GM18861 (cell line): ENCODE measurements at regions not wholly inside any gene's neighbourhood (a gene's known extent, or its start where the extent isn't known, plus 50 kb on each side); places are given as distances from the start of the nearest gene placed in this dataset.

Source experiments
- ATAC-seq: cut with Tn5 transposase; IDR thresholded peaks from one replicate; pipeline ENCODE4 v1.9.1; 2021; ENCODE audit not compliant: unreplicated experiment

DNA sequence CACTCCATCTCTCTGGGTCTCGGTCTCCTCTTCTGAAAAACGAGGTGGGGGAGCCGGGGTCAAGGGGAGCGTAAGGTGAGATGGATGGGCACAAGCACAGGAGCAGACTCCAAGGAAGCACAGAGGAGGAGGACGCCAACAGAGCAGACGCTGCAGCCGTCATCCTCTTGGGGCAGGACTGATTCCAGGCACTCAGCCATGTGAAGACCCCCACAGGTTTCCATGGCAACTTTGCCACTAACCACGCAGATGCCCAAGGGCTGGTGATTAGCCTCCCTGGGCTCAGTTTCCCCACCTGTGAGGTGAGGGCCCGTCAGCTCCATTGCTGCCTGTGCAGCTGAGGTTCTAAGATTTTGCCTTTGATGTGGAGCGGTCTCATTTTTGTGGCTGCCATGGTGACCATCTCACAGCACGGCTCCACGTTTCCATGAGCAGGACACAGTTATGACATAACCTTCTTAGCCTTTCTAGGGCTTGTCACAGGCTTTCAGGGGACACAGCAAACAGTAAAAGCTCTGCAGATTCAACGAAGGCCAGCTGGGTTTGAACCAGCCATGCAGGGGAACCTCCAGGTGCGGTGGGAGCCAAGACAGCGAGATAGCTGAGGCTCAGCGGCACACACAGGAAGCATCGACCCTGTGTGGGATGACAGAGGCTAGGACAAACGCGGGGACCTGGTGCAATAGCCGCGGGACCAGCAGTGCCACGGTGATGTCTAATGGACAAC lies 170.3 kb downstream of the NUP210 start:
- ATAC-seq, result no peak

DNA sequence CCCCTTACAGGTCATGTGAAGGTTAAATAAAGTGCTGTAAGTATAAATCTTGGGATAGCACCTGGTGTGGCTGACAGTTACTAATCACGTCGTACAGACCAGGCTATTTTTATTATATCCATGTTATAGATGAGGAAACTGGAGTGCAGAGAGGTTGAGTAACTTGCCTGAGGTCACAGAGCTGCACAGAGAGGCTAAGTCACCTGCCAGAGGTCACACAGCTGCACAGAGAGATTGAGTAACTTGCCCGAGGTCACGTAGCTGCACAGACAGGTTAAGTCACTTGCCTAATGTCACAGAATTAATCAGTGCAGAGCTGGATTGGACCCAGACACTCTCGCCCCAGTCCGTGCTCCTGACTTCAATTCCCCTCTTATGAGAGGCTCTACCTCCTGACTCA lies 171.5 kb downstream of the NUP210 start:
- no peak for ATAC-seq

DNA sequence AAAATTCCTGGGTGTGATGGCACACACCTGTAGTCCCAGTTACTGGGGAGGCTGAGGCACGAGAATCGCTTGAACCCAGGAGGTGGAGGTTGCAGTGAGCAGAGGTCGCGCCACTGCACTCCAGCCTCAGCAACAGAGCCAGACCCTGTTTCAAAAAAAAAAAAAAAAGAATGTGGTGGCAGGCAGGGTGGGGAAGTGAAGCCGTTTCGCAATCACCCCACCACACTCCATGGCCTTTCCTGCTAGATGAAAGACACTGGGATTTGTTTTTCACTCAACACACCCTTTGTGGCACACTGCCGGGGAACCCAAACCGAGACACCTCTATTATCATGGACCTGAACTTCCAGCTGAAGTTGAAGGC lies 172.4 kb upstream of the IQSEC1 start:
- no peak for ATAC-seq

DNA sequence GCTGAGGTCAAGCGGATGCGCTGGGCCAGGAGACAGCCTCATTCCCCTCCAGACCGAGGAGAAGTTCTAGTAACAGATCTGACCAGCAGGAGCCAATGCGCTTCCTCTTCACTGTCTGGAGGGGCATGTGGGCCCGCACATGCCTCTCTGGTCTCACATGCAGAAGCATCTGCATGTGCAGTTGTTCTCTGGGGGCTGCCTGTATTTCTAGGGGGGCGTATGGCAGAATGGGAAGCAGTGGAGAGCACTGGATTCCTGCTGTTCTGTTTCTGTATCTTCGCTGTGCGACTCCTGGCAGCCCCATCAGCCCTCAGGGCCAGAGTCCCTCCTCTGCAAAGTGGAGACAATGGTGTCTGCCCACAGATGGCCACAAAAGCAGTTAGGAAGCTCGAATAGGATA lies 170.4 kb upstream of the IQSEC1 start:
- no peak for ATAC-seq

DNA sequence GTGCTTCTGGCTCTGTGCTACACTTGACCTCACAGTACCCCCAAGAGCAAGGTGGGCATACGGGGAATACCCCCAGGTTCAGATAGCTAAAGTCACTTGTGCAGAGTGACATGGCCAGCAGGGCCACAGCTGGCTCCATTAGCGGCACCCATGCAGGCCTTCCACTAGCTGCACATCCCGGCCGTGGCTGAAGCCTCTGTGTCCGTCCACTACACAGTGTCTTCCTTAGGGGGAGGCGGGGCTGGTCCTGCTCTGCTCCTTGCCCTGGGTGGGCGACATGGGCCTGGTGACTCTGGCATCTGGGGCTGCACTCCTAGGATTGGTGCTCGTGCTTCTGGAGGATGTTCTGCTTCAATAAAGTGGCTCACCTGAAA lies 169.1 kb upstream of the IQSEC1 start:
- no peak for ATAC-seq

DNA sequence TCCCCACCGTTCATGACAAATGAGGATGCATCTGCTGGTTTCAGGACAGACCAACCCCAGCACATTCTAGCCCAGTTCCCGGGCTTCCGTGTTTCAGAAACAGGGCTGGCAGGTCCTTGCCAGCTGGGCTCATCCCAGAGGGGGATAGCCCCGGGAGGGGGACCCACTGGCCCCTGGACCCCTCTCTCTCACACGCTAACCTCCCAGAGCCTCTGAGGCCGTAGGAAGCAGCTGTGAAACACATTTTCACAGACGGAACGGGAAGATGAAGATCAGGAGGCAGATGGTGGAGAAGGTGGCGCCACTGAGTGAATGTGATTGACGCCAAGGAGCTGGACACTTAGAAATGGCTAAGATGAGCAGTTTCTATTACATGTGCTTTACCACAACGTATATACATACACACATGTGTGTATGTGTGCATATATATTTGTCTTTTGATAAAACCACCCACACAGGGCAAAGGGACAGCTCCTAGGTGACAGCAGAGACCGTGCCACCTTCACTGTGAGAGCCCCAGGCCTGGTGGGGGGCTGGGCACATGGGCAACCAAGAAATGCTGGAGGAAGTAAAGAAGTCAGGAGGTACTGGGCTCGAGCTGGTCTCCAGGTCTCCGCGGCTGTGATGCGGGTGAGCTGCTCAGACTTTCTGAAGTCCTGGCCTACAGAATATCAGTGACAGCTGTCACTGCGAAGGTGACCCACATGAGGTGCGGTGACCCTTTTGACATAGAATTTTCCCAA lies 168.6 kb upstream of the IQSEC1 start:
- no peak for ATAC-seq

DNA sequence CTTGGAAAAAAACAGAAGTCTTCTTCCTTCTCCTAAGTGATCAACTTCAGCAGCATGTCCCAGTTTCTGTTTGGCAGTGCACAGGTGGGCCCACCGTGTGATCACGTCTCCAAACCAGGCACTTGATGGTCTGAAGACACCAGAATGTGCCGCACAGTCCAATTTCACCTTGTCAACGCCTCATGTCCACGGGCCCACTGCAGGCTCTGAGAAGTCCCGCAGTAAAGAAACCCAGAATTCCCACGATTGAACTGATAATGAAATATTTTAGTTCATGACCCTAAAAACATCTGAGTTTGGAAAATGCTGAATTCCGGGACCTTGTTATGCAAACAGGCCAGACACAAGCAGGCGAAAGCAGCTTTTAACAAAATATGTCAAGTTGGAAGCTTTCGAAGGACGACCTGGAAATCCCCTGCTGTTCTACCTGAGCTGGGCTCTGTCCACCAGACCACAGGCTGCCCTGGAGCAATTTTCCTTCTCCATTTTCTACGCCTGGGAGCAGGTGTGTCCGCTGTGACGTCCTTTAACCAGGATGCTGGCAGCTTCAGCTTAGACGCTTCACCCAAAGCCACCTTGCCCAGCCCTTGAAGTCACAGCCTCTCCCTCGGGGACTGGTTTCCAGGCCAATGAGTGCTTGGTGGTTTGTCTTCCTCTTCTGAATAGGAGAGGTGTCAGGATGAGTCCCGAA lies 167.8 kb upstream of the IQSEC1 start:
- ATAC-seq, result no peak

DNA sequence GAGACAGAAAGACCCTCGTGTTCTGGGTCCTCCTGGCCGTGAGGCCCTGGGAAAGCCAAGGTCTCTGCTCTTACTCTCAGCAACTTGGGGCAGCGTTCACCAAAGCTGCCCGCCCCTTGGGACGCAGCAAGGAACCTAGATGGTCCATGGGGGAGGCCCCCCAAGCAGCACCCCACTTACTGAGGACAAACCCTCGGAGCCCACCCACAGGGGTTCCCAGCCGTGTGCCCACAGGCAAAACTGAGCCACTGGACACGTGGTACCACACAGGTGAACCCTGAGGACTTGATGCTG lies 166.2 kb upstream of the IQSEC1 start:
- ATAC-seq, result no peak

DNA sequence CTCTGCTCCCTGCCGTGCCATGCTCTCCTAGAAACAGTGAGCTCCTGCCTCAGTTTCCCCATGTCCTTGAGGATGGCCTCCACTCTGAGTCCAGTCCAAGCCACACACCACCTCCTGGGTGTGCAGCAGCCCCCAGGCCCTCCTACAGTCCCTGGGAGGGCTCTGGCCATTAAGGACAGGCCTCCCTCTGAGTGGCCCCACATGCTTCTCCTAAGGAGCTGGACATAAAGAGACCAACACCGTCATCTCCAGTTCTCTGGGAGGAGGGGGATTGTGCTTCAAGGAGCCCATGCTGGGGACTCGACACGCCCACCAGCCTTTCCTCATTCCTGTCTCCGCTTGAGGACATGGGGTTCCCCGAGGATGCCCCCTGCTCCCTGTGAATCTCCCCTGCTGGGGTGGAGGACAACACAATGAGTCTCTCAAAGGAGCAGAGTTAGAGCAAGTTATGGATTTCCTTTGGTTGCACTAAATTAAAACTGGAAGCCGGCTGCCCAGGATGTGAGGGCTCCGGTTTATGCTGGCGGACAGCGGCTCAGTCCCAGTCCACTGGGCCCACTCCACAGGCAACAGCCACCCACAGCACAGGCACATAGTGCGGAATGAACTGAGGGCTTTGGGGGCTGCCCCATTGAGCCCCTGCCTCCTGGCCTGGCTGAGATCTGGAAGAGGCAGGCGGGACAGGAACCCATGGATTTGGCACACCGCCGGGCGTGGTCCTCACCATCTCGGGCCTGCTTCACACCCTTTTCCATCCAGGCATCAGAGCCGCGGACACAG lies 165.6 kb upstream of the IQSEC1 start:
- ATAC-seq, result no peak

DNA sequence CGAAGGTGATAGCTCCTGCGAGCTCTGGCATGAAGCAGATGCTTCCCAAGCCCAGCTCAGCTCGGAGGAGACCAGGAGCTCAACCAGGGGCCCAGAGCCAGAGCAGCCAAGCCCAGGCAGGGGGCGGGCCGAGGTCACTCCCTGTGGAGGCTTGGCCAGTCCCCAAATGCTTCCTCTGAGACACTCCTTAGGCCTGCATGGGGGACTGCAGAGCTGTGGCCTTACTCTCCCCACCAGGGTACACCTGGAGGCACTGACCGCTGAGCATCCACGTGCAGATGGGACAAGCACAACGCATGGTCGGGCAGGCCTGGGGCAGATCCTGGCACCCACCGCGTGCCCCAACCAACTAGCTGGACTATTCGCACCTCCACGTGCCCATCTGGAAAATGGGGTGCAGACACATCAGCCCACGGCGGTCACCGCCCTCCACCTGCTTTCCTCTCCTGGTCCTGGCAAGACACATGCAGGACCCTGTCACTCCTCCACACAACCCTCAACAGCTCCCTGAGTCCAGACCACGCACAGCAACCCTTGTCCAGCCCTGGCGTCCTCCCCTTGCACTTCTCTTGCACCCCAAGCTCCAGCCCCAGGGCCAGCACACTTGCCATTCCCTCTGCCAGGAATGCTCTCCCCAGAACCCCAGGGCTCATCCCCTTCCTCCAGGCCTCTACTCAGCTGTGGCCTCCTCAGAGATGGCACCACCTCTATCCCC lies 164.7 kb upstream of the IQSEC1 start:
- ATAC-seq, result no peak

DNA sequence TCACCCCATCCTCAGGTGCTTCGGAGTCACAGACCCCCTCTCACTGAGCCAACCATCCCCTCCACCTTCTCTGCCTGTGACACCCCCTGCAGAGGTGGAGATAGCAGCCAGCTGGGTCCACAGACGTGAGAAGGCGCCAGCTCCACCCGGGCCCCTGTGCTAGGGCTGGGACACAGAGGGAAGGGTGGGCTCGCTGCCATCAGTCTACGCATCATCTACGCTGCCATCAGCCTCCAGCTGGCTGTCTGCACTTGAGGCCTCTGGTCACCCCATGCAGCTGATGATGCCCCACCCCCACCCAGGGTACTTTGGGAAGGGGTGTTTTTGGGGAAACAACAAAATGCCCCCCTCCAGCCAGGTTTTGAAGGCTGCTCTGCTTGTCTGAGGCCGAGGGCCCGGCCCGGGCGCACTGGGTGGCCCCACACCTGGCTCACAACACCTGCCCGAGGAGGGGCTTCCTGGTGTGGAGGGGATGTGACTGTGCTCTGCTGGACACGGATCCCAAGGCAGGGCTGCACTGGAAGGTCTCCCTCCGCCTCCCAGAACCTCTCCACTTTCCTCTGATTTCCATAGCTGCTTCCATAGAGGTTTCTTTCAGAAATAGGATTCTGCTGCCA lies 163.4 kb upstream of the IQSEC1 start:
- ATAC-seq, result no peak

DNA sequence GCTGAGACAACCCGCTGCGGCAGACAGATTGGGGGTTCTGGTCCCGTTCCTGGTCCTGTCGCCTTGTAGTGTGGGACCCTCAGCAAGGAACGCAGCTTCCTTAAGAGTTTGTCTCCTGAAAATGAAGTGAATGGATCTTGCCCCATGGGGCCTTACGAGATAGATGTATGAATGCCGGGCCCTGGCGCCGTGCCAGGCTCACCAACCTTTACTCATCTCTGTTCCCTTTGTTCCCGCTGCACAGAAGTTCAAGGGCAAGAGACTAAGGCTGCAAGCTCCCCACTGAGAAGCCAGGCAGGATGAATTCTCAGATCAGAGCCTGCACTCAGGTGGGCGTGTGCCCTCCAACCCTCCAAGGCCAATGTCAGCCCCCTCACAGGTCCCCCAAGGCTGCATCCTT lies 162.7 kb upstream of the IQSEC1 start:
- ATAC-seq, result no peak

DNA sequence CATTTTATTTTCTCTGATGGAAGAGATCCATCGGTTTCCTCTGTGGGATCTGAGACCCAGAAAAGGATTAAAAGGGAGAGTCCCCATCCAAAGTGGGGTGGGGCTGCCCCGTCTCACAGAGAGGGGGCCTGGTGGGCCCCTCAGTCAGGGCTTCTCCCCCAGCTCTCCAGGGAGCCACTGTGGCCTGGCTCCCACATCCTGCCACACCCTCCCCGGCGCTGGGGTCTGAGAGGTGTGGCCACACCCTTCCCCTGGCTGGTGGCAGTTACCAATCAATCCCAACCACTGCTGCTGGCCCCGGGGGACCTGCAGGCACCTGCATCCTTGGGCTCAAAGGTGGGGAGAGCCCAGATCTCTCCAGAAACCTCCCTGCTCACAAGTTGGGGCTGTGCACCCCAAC lies 161.8 kb upstream of the IQSEC1 start:
- ATAC-seq, result no peak

DNA sequence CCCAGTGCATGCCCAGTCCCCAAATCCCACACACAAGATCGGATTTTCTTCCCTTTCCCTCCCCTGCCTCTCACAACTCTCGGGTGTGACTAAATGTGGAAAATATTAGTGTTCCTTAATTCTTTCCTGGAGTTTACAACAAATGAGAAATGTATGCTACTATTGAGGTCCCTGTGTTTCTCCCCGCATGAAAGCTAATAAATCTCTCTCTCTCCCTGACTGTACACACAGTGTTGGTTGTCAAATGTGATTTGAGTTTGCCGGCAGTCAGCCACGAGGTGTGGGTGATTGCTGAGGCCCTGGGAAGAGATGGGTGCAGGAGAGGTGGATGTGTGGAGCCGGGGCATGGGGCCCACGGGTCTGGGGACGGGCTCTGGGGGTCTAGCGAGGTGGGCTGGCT lies 161.4 kb upstream of the IQSEC1 start:
- no peak for ATAC-seq

DNA sequence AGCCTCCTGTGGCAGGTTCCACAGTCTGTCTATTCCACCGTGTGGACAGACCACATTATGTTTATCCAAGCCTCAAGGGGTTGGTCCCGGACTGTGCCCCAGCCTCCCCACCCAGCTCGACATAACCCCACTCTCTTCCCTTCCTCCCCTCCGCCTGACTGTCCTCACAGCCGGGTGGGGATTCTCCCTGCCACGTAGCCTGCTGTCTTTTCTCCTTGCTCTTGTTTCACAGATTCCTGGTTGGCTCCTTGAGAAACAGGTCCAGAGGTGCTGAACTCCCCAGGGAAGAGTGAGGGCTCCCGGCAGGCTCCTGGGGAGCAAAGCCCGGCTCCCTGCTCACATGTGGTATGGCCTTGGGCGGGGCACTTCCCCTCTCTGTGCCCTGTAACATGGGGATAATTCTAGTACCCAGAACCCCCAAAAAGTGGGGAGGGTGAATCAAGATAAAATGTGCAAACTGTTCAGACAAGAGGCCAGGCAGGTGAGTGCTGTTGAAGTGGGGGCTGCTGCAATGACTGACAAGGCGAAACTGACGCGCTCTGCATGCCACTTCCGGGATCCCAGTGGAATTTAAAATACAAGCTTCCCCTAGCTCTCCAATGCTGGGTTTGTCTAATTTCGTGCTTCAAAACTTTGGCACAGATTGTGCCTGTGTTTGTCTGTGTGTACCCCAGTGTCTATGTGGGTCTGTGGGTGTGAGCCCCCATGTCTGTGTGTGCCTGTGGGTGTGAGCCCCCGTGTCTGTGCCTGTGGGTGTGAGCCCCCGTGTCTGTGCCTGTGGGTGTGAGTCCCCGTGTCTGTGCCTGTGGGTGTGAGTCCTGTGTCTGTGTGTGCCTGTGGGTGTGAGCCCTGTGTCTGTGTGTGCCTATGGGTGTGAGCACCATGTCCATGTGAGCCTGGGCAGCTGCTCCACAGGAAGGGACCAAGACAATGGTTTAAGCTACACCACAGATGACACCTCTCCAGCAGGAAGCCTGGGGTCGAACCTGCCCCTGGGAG lies 160.6 kb upstream of the IQSEC1 start:
- ATAC-seq, result no peak

DNA sequence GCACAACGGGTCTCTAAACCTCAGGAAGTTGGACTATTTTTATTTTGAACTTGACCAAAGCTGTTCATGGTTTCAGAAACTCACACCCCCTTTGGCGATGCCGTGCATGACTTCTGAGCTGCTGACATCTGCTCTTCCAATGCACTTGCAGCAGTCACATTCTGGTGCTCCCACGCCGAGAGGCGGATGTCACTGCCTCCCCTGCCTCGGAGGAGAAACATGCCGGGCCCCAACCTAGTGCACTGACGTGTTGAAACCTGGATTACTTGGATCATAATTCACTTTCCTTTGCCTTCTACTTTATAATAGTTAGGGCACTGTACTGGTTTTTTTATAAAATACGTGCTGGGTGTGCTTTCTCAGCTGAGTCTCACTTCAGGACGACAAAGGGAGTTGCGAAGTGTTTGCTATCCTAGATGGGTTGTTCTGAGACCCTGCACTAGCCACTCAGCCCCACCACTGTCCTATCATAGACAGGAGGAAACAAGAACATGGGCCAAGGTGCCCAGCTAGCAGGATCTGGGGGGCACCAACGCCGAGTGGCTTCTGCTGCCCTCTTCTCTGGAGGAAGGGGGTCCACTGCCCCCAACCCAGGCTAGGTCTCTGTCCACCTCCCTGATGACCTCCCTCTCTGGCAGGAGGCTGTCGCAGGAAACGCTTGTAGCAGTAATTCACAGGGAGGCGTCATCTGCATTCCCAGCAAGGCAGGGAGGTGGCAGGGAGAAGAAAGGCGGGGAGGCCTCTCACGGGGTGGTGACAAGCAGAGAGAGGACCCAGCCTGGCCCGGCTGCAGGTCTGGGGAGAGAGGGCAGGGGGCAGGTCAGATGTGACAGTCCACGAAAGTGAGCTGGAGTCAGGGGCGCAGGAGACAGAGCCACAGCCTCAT lies 158.8 kb upstream of the IQSEC1 start:
- ATAC-seq, result no peak

DNA sequence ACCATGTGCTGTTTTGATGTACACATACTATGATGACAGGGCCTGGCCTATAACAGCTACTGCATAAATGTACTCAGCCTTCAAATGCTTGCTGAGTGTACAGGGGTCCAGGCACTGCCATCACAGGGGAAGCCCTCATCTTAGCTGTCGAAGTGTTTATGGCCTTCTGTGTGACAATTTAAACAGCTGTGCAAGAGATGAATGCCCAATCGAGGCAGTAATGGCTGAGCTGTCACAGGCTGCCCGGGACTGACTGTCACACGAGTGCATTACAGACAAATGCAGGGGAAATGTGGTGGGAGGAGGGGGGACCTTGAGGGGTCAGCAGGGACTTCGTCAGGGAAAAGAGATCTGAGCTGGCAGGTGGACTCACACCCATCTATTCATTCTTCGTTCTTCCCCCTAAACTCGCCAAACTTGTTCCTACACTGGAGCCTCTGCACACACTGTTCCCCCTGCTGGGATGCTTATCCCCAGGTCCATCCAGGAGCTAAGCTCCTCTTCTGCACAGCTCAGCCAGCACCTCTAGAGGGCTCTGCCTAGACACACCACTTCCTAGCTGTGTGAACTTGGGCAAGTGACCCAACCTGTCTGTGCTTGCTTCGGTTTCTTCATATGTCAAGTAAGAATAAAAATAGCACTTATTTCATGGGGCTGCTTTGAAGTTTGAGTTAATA lies 156.2 kb upstream of the IQSEC1 start:
- ATAC-seq, result no peak

DNA sequence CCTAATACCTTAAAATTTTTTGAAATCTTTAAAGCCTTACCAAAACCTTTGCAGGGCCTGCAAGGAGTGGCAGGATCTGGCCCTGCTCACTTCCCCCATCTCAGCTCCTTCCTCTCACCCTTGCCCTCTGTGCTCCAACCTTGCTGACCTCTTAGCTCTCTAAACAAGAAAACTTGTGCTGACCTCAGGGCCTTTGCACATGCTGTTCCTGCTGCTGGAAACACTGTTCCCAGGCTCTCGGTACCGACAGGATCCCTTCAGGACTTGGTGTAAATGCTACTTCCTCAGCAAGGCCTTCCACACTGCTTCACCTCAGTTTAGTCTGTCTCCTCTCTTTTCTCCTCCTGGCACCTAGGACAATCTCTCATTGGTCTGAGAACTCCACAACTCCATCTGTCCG lies 155.4 kb upstream of the IQSEC1 start:
- no peak for ATAC-seq
